T-helper 17 cell (primary cell): ENCODE measurements at regions not wholly inside any gene's neighbourhood (a gene's known extent, or its start where the extent isn't known, plus 50 kb on each side); places are given as distances from the start of the nearest gene placed in this dataset.

ENCODE experiments used
- ATAC-seq: fragments of 150-1000 bp; cut with Tn5 transposase; 2 replicates; pipeline ENCODE4 v1.10.0; 2021; ENCODE audit warnings: mild to moderate bottlenecking, moderate library complexity
- DNase-seq, 3 donors: peaks; one replicate each; pipeline versions ENCODE4 v3.0.0 to v3.0.0-alpha.2; 2020 to 2021
- H3K9me3 ChIP-seq: one replicate; pipeline ENCODE4 v1.7.0; 2013; ENCODE audit warnings: low read length, mild to moderate bottlenecking; ENCODE audit not compliant: control insufficient read depth, poor library complexity, severe bottlenecking
- H3K27ac Mint-ChIP-seq: one replicate; pipeline ENCODE4 v1.8.0; 2022; ENCODE audit warnings: mild to moderate bottlenecking, moderate library complexity, mixed read lengths
- H3K27me3 Mint-ChIP-seq: one replicate; pipeline ENCODE4 v1.8.0; 2022; ENCODE audit warnings: mixed read lengths
- H3K36me3 Mint-ChIP-seq: one replicate; pipeline ENCODE4 v1.8.0; 2022; ENCODE audit warnings: low read depth, mixed read lengths
- H3K4me1 Mint-ChIP-seq: one replicate; pipeline ENCODE4 v1.8.0; 2022; ENCODE audit warnings: mild to moderate bottlenecking, mixed read lengths
- H3K4me3 Mint-ChIP-seq: one replicate; pipeline ENCODE4 v1.8.0; 2022; ENCODE audit warnings: mild to moderate bottlenecking, moderate library complexity, mixed read lengths

DNA sequence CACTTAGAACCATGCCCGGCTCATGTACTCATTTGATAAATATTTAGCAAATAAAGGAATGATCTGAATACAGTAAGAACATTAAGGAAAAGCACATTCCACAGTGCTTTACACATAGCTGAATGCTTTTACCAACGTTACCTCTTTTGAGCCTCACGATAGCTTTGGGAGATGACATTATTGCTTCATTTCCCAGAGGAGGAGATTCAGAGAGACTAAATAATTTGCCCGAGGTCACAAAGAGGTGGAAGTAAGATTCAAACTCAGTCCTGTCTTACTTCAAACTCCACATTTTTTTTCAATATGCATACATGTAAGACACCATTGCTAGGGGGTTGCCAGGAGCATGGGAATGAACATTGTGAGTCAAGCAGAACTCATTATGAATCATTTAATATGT is 538.5 kb downstream of the BCOR start:
- Mint-ChIP-seq H3K4me1 (no peaks in the 10 kb centered on the region), H3K27ac (peak overlapping the region; percentile 29), H3K4me3 (no peak overlapping the region), H3K36me3 (no peaks in the 10 kb centered on the region), H3K27me3 (no peaks in the 10 kb centered on the region)
- no peaks in the 10 kb centered on the region for H3K9me3 ChIP-seq
- DNase-seq (no peak), ATAC-seq (no peak)

DNA sequence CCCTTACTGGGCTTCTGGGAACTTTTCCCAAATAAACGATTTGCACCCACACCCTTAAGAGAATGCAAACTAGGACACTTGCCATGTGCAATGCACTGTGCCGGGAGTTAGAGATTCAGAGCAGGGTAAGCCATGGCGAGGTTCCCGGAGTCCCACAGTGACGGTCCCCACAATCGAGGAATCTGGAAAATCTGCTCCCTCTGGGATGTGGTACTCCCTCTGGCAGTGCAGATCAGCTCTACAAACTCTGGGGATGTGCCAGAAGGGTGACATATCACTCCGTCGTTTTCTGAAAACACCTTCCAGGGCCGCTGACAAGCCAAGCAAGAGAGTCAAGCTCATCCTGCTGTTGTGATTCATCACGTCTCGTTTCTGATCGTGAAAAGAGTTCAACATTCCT is 537.5 kb downstream of the BCOR start:
- Mint-ChIP-seq H3K4me1 (no peaks in the 10 kb centered on the region), H3K27ac (no peak overlapping the region), H3K27me3 (no peaks in the 10 kb centered on the region), H3K36me3 (no peaks in the 10 kb centered on the region), H3K4me3 (no peak overlapping the region)
- DNase-seq: no peak
- H3K9me3 ChIP-seq: no peaks in the 10 kb centered on the region
- ATAC-seq: no peak

DNA sequence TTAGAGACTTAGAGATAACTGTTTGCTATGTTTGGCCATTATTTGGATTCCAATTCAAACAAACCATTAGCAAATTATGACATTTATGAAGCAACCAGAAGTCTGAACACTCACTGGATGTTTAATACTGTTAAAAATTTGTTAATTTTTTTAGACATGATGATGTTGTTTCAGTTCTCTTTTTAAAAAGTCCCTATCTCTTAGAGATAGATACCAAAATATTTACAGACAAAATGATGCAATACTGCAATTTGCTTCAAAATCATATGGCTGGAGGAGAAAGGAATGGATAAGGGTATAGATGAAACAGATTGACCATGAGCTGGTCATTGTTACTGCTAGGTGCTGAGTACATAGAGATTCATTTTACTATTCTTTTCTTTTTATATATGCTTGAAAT is 534.6 kb downstream of the BCOR start:
- ATAC-seq (no peak), DNase-seq (no peak)
- H3K4me3 Mint-ChIP-seq: no peak overlapping the region
- H3K9me3 ChIP-seq: no peaks in the 10 kb centered on the region
- H3K27me3 Mint-ChIP-seq: no peaks in the 10 kb centered on the region
- no peaks in the 10 kb centered on the region for H3K36me3 Mint-ChIP-seq
- H3K27ac Mint-ChIP-seq: no peak overlapping the region
- no peaks in the 10 kb centered on the region for H3K4me1 Mint-ChIP-seq

DNA sequence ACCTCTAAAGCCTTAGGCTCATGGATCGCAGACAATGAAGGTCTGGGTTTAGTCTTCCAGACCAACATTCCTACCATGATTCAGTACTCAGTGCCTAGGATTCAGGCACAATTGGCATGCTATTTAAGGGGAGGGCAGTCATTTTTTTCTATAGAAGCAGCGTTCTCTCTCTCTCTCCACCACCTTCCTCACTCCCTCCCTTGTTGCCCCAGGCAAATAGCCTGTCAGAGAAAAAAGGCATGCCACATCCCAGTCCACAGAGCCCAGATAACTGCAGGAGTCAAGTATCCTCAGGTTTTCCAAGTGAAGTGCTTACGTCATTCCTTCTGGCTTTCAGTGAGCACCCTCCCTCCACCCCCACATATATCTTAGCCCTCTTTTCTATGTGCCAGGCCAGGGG is 533.0 kb downstream of the BCOR start:
- Mint-ChIP-seq H3K27me3 (no peaks in the 10 kb centered on the region), H3K4me3 (no peak overlapping the region)

DNA sequence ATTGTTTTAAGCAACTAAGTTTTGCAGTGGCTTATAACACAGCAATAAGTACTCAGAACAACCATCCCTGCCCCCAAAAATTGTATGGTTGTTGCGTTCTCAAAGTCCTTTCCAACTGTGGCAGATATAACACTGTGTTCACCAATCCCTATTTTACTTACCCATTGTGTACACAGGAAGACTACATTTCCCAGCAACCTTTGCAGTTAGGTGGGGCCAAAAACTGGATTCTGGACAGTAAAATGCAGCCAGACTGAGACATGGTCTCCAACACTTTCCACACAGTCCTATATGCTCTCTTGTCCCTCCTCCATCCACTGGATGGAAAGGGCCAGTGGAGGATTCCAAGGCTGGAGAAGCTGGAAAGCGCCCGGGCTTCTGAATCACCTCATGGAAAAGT is 523.6 kb downstream of the BCOR start:
- no peak for DNase-seq
- no peaks in the 10 kb centered on the region for H3K9me3 ChIP-seq
- ATAC-seq: no peak
- Mint-ChIP-seq H3K27me3 (no peaks in the 10 kb centered on the region), H3K27ac (no peak overlapping the region), H3K36me3 (no peaks in the 10 kb centered on the region), H3K4me3 (no peak overlapping the region), H3K4me1 (peaks cover 3% of the 10 kb centered on the region)

More for the DNA sequence above, 533.0 kb downstream of the BCOR start:
- ATAC-seq (no peak), DNase-seq (no peak)
- Mint-ChIP-seq H3K27ac (no peak overlapping the region), H3K36me3 (no peaks in the 10 kb centered on the region), H3K4me1 (no peaks in the 10 kb centered on the region)
- H3K9me3 ChIP-seq: no peaks in the 10 kb centered on the region

- ATAC-seq: no peak
These were observed 521.5 kb downstream of the BCOR start for GRCh38 chrX:39576041-39576872.

DNA sequence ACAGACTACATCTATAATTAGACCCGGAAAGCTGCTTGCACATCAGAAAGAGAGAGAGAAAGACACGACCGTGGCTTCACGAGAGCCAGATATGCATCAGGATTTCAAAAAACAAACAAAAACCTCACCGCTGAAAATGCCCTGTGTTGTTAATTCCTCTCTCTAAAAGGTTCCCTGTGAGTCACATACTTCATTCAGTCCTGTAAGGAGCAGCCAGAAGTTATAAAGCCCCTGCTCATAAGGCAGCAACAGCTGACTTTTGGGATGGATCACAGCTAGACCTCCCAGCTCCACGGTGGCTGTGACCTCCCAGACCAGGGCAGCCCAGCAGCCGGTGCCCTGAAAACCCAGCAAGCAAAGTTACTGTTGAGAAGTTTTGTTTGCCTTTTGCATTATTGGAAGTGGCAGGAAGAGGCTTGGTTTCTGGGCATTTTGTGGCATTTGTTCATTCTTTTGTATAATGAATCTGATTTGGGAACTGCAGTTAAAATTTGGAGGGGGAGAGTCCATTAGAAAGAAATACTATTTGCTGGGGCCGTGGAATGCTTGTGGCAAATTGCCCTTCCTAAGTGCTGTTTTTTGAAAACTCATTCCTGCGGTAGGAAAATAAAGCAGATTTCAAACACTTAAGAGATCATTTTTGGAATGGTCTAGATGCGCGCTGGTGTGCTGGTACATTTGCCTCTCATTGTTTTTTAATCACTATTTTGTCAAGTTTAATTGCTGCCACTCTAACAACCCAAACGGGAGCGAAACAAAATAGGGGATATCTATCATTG is 520.4 kb downstream of the BCOR start:
- no peak overlapping the region for H3K27ac Mint-ChIP-seq
- H3K9me3 ChIP-seq: no peaks in the 10 kb centered on the region
- DNase-seq (no peak), ATAC-seq (no peak)
- H3K36me3 Mint-ChIP-seq: no peaks in the 10 kb centered on the region
- peaks cover 6% of the 10 kb centered on the region for H3K4me1 Mint-ChIP-seq
- H3K27me3 Mint-ChIP-seq: no peaks in the 10 kb centered on the region
- no peak overlapping the region for H3K4me3 Mint-ChIP-seq

More at GRCh38 chrX:39576041-39576872, 521.5 kb downstream of the BCOR start:
- Mint-ChIP-seq H3K4me3 (no peak overlapping the region), H3K36me3 (no peaks in the 10 kb centered on the region), H3K27me3 (no peaks in the 10 kb centered on the region), H3K27ac (no peak overlapping the region), H3K4me1 (peaks cover 6% of the 10 kb centered on the region)
- DNase-seq: no peak
- no peaks in the 10 kb centered on the region for H3K9me3 ChIP-seq

DNA sequence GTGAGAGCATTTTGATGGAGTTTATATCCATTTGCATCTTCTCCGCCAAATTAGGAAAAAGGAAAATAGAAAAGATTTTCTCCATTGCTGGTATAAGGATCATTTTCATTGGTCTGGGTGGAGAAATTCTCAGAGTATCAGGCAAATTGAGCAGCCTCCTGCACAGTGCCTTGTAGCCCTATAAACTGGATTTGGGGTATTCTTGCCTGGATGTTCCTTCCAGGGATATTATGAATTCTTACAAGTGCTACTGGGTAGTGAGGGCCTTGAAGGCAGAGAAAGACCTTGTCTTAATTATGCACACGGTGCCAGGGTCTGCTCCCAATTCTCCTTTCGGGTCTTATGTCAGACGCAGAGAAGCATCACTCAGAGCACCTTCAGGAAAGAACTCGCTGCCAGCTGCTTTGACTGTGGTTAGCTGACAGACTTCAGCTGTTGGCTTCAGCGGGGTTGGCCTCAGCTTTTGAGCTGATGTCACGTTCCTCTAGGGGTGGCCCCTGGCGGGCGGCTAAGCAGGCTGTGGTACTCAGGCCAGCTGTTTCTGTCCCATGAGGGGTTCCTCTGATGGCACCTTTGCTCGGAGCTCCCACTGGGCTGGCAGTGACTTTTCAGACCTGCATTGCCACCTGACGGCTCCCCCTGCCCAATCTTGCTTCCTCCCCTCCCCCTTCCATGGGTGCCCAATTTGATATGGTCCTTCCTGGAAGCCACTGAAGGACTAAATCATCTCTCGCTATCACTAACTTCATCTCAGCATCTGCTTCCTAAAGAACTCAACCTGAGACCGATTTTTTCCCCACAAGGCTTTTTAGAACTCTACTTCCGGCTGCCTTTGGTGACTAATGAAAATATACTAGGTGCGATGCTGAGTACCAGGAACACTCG is 519.5 kb downstream of the BCOR start:
- H3K27me3 Mint-ChIP-seq: no peaks in the 10 kb centered on the region
- H3K9me3 ChIP-seq: no peaks in the 10 kb centered on the region
- H3K27ac Mint-ChIP-seq: no peak overlapping the region
- no peaks in the 10 kb centered on the region for H3K36me3 Mint-ChIP-seq
- H3K4me3 Mint-ChIP-seq: peak overlapping the region; percentile 81
- DNase-seq (peak in 1 of 3 donors; percentile 3), ATAC-seq (peak; percentile 79)
- H3K4me1 Mint-ChIP-seq: peaks cover 6% of the 10 kb centered on the region

DNA sequence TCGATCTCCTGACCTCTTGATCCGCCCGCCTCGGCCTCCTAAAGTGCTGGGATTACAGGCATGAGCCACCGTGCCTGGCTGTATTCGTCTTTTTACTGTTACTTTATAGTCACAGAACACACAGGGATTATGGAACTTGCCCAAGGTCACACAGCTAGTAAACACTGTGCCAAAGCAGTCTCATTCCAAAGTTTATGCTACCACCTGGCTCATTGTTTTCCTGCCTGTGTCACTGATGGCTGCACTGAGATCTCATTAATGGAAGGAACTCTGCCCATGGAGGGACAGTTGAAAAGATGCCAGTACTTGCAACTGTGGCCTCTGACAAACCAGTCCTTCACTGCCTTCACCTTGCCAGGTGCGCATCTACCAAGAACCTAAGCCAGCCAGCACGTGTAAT is 517.7 kb downstream of the BCOR start:
- no peaks in the 10 kb centered on the region for H3K27me3 Mint-ChIP-seq
- H3K9me3 ChIP-seq: no peaks in the 10 kb centered on the region
- DNase-seq: no peak
- no peak overlapping the region for H3K4me3 Mint-ChIP-seq
- no peaks in the 10 kb centered on the region for H3K36me3 Mint-ChIP-seq
- ATAC-seq: no peak
- no peak overlapping the region for H3K27ac Mint-ChIP-seq
- H3K4me1 Mint-ChIP-seq: peaks cover 6% of the 10 kb centered on the region

DNA sequence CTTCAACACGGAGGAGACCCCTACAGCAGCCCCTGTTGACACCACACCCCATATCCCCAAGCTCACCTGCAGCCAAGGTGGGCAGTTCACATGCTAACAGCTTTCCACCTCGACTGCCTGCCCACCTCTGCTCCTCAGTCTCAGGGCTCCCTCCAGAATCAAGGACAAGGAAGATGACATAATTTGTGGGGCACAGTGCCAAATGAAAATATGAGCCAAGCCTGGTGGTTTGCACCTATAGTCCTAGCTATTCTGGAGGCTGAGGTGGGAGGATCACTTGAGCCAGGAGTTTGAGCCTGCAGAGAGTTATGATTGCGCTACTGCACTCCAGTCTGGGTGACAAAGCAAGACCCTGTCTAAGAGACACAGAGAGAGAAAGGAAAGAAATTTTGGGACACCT is 516.3 kb downstream of the BCOR start:
- Mint-ChIP-seq H3K27me3 (no peaks in the 10 kb centered on the region), H3K4me1 (peaks cover 6% of the 10 kb centered on the region), H3K36me3 (no peaks in the 10 kb centered on the region), H3K4me3 (no peak overlapping the region), H3K27ac (no peak overlapping the region)
- H3K9me3 ChIP-seq: no peaks in the 10 kb centered on the region
- ATAC-seq (no peak), DNase-seq (no peak)

DNA sequence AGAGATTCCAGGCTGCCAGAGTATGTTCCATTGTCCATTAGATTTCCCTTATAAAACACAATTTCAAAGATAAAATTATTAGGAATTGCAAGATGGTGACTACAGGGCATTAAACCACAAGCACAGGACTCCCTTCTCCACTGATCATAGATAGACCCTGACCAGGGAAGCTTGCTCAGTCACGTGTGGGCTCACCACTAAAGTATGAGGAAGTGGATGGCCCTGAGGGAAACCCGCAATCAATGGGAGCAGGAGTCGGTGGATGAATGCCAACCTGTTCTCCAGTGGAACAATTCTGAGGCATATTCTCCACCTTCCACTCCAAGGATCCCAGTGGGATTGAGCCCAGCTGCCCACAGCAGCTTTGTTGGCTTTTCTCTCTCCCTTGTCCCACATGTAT is 515.7 kb downstream of the BCOR start:
- no peaks in the 10 kb centered on the region for H3K9me3 ChIP-seq
- ATAC-seq (no peak), DNase-seq (no peak)
- no peak overlapping the region for H3K4me3 Mint-ChIP-seq
- no peaks in the 10 kb centered on the region for H3K27me3 Mint-ChIP-seq
- peaks cover 6% of the 10 kb centered on the region for H3K4me1 Mint-ChIP-seq
- no peak overlapping the region for H3K27ac Mint-ChIP-seq
- H3K36me3 Mint-ChIP-seq: no peaks in the 10 kb centered on the region

DNA sequence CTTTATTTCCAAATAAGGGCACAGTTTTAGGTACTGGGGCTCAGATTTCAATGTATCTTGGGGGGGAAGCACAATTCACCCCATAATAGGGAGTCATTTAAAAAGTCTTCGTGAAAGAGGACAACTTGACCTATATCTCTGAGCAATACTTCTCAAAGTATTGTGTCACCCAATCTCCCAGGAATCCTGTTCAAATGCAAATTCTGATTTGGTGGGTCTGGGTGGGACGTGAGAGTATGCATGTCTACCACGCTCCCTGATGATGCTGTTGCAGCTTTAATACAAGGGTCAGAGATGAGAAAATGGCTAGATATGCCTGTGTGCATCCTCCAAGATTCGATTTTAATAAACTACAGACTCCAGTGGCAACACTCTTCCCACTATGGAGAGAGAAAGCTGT is 514.8 kb downstream of the BCOR start:
- ATAC-seq (no peak), DNase-seq (no peak)
- Mint-ChIP-seq H3K27me3 (no peaks in the 10 kb centered on the region), H3K36me3 (no peaks in the 10 kb centered on the region), H3K4me3 (no peak overlapping the region), H3K4me1 (peaks cover 6% of the 10 kb centered on the region), H3K27ac (no peak overlapping the region)
- H3K9me3 ChIP-seq: no peaks in the 10 kb centered on the region

DNA sequence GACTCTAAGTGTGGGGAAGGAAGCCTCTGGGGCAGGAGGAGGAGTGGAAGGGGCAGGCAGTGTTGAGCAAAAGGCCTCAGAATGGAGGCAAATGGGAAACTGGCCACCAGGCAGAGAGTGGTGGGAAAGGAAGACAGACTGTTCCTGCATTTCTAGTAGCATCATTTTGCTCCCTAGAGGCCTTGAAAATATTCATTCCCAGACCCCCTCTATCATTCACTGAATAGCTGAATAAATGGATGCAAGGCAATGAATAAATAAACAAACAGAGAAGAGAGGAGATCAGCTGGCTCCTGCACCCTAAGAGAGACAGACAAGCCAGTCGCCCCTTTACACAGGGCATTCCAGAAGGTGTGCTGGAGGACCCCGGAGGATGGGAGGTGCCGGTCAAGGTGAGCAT is 511.9 kb downstream of the BCOR start:
- H3K4me1 Mint-ChIP-seq: no peaks in the 10 kb centered on the region
- H3K36me3 Mint-ChIP-seq: no peaks in the 10 kb centered on the region
- DNase-seq (no peak), ATAC-seq (no peak)
- no peak overlapping the region for H3K4me3 Mint-ChIP-seq
- H3K9me3 ChIP-seq: no peaks in the 10 kb centered on the region
- H3K27me3 Mint-ChIP-seq: no peaks in the 10 kb centered on the region
- no peak overlapping the region for H3K27ac Mint-ChIP-seq
